D721Med (cell line): ENCODE measurements at regions not wholly inside any gene's neighbourhood (a gene's known extent, or its start where the extent isn't known, plus 50 kb on each side); places are given as distances from the start of the nearest gene placed in this dataset.

Experiments used
- DNase-seq: peaks from one replicate; pipeline ENCODE4 v3.0.0; 2011; ENCODE audit warnings: low spot score; ENCODE audit not compliant: insufficient read length
- FAIRE-seq: peaks from 2 replicates; lab custom pipeline; 2011; peaks lifted over from hg19 to GRCh38; lab: Jason Lieb, UNC
- CTCF ChIP-seq: IDR thresholded peaks from 2 replicates; pipeline ENCODE4 v1.5.1; 2012; ENCODE audit warnings: mild to moderate bottlenecking, control low read depth; ENCODE audit not compliant: insufficient read depth; ENCODE audit errors: missing control alignments

DNA sequence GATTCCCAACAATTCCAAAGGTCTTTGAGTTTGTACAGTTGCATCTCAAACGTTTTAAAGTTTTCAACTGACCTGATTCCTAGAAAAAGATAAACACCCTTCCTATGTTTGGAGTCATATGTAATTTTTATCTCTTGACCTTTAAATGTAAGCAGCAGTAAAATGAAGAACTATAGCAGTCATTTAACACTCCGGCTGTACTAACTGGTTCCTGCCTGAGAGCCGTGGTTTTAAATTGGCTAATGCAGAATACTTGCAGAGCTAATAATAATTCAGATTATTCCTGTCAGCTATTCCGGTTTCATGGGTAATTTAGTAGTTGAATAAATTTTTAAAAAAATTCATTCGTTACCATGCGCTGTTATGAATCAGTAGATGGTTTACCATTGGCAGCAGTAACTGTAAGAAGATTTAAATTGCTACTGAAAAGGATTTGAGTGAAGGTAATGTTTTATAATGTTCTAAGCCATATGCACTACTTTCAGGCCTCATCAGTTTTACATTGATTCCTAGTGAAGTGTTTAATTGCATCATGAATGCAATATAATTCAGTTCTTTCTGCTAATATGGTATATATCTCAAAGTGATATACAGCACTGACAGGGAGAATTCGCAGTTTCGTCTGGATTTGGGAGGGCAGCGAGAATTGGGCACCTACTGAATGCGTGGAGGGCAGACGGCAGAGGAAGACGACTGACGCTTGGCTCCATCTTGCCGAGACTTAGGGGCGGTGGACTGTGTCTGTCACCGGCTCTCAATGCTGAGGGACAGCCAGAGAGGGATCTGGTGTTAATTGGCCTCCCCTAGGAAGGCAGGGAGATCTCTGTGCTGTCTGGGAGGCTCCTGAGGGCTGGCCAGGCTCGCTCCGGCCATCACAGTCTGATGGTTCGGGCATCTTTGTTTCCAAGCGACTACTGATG lies 217.7 kb downstream of the PHETA1 start:
- DNase-seq, result no peak
- TF ChIP-seq CTCF, result no peak
- no peak for FAIRE-seq

GRCh38 chr12:111150360-111150759 lies 218.5 kb downstream of the PHETA1 start:
- DNase-seq (no peak), FAIRE-seq (no peak)
- no peak for TF ChIP-seq CTCF

- TF ChIP-seq CTCF, result no peak
- FAIRE-seq (no peak), DNase-seq (no peak)
Observed at GRCh38 chr12:111149299-111149698, 219.6 kb downstream of the PHETA1 start.

GRCh38 chr12:111148005-111148404 lies 220.9 kb downstream of the PHETA1 start:
- FAIRE-seq (no peak), DNase-seq (no peak)
- no peak for TF ChIP-seq CTCF

DNA sequence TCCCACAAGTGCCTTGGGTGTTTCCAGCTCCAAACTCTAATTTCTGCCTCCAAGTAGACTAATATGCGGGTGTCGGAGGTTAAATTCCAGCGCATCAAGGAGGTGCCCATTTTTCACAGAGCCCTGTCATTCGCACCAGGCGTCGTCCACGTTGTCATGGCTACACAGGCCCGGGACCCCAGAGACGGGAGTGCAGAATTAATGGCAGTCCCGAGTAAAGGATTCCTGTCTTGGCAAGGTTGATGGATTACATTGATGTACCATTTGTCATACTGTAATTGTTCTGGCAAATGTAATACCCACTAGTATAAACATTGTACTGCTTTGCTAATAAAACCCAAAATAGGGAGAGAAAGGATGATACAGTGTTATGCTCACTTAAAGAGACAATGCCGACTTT lies 222.9 kb upstream of the MYL2 start:
- DNase-seq (no peak), FAIRE-seq (no peak)
- no peak for TF ChIP-seq CTCF

DNA sequence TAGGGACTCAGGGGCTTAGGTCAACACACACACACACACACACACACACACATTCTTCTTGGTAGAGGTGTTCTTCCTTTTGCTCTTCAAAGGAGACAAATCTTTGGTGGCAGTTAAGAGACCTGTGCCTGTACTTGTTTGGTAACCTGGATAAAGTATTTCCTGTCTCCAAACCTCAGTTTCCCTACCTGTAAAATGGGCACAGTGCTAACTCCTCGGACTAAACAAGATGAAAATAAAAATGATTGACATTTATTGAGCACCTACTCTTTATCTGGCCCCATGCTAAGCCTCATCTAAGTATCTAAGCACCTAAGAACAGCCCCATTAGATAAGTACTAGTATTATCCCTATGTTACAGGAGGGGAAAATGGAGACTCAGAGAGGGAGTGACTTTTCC lies 220.8 kb upstream of the MYL2 start:
- FAIRE-seq (no peak), DNase-seq (no peak)
- no peak for TF ChIP-seq CTCF

GRCh38 chr12:111138016-111138415 lies 217.6 kb upstream of the MYL2 start:
- FAIRE-seq (no peak), DNase-seq (no peak)
- peak; percentile 32 for TF ChIP-seq CTCF
